PC-9 (cell line): ENCODE measurements at regions not wholly inside any gene's neighbourhood (a gene's known extent, or its start where the extent isn't known, plus 50 kb on each side); places are given as distances from the start of the nearest gene placed in this dataset.

ENCODE experiments used
- EZH2 ChIP-seq: fragments of 200-600 bp; sonication (generic); IDR thresholded peaks from 2 replicates; pipeline ENCODE4 v1.8.0; 2017; ENCODE audit warnings: antibody characterized with exemption, low read depth
- TF ChIP-seq, protein P1 (sequence below): fragments of 200-600 bp; sonication (generic); conservative IDR thresholded peaks from 2 replicates; pipeline ENCODE4 v1.6.1; 2017; ENCODE audit warnings: mixed run types, antibody characterized with exemption, mild to moderate bottlenecking, moderate library complexity

- TF ChIP-seq, protein P1, sequence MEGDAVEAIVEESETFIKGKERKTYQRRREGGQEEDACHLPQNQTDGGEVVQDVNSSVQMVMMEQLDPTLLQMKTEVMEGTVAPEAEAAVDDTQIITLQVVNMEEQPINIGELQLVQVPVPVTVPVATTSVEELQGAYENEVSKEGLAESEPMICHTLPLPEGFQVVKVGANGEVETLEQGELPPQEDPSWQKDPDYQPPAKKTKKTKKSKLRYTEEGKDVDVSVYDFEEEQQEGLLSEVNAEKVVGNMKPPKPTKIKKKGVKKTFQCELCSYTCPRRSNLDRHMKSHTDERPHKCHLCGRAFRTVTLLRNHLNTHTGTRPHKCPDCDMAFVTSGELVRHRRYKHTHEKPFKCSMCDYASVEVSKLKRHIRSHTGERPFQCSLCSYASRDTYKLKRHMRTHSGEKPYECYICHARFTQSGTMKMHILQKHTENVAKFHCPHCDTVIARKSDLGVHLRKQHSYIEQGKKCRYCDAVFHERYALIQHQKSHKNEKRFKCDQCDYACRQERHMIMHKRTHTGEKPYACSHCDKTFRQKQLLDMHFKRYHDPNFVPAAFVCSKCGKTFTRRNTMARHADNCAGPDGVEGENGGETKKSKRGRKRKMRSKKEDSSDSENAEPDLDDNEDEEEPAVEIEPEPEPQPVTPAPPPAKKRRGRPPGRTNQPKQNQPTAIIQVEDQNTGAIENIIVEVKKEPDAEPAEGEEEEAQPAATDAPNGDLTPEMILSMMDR = no peak
- no peak for TF ChIP-seq EZH2
Observed at GRCh38 chr5:164038128-164038783, 532.8 kb downstream of the MAT2B start.
